B cell (primary cell): ENCODE measurements at regions not wholly inside any gene's neighbourhood (a gene's known extent, or its start where the extent isn't known, plus 50 kb on each side); places are given as distances from the start of the nearest gene placed in this dataset.

Experiments used
- ATAC-seq: fragments of 200-7000 bp; cut with Tn5 transposase; one replicate; pipeline ENCODE4 v1.10.0; 2021; ENCODE audit warnings: low read depth, mild to moderate bottlenecking, moderate number of reproducible peaks, moderate library complexity
- CTCF ChIA-PET: fragments of 350-600 bp; sonication (Branson Sonifier 250); formaldehyde crosslinking; loops from one replicate; lab custom pipeline; 2021; ENCODE audit warnings: antibody characterized with exemption, inconsistent platforms; lab: Charles Lee
- POLR2A ChIA-PET: fragments of 350-600 bp; sonication (Branson Sonifier 250); formaldehyde crosslinking; loops from one replicate; lab custom pipeline; 2021; ENCODE audit warnings: antibody characterized with exemption; lab: Charles Lee
- DNase-seq: peaks from one replicate; pipeline ENCODE4 v3.0.0; 2013
- H2AFZ ChIP-seq: 2 replicates; pipeline ENCODE4 v1.6.1; 2012; ENCODE audit warnings: mild to moderate bottlenecking, low read depth, low read length; ENCODE audit not compliant: insufficient read depth, poor library complexity, severe bottlenecking
- H3K27ac ChIP-seq, 2 donors: 1 replicate in 1 of 2; 2 replicates in 1 of 2; pipeline ENCODE4 v1.5.1; 2012 to 2013; ENCODE audit warnings: low read length in 2 of 2, mild to moderate bottlenecking in 2 of 2, moderate library complexity in 1 of 2
- H3K27me3 ChIP-seq, 4 experiments: fragments of 200-600 bp in 1 of 4; sonication (generic) in 1 of 4; replicated peaks in 1 of 4; 1 replicate in 2 of 4; 2 replicates in 2 of 4; pipeline versions ENCODE4 v1.6.1 to v1.7.0; 2013 to 2016; ENCODE audit warnings: low read length in 3 of 4, mild to moderate bottlenecking in 2 of 4, mixed read lengths in 1 of 4, moderate library complexity in 1 of 4; ENCODE audit not compliant: insufficient read depth in 4 of 4, control insufficient read depth in 3 of 4; ENCODE audit errors: control extremely low read depth in 1 of 4
- H3K36me3 ChIP-seq, 2 experiments: replicated peaks in 1 of 2; 1 replicate in 1 of 2; 2 replicates in 1 of 2; pipeline versions ENCODE4 v1.6.1 to v1.7.1; 2013; ENCODE audit warnings: low read length in 1 of 2; ENCODE audit not compliant: insufficient read depth in 2 of 2, control insufficient read depth in 1 of 2; ENCODE audit errors: control extremely low read depth in 1 of 2, extremely low read depth in 1 of 2
- H3K4me1 ChIP-seq, 2 donors: fragments of 200-600 bp in 1 of 2; sonication (generic) in 1 of 2; 1 replicate in 1 of 2; 2 replicates in 1 of 2; pipeline versions ENCODE4 v1.5.1 to v1.6.1; 2013 to 2017; ENCODE audit warnings: low read length in 2 of 2; ENCODE audit not compliant: control insufficient read depth in 2 of 2, insufficient read depth in 2 of 2
- H3K4me2 ChIP-seq: replicated peaks from 2 replicates; pipeline ENCODE3; 2012; ENCODE audit warnings: mild to moderate bottlenecking, low read depth, low read length; ENCODE audit not compliant: poor library complexity, severe bottlenecking
- H3K4me3 ChIP-seq, 5 experiments: fragments of 200-600 bp in 1 of 5; sonication (generic) in 1 of 5; 1 replicate in 3 of 5; 2 replicates in 2 of 5; pipeline versions ENCODE4 v1.5.1 to v1.7.0; 2011 to 2016; ENCODE audit warnings: low read length in 4 of 5, mild to moderate bottlenecking in 4 of 5, low read depth in 2 of 5, control low read depth in 1 of 5, moderate library complexity in 1 of 5; ENCODE audit not compliant: insufficient read depth in 1 of 5; ENCODE audit errors: control extremely low read depth in 1 of 5, extremely low read depth in 1 of 5
- H3K79me2 ChIP-seq: fragments of 200-600 bp; sonication (generic); one replicate; pipeline ENCODE4 v1.6.0; 2016; ENCODE audit warnings: low read length; ENCODE audit not compliant: control insufficient read depth, insufficient read depth
- H3K9ac ChIP-seq: fragments of 200-600 bp; sonication (generic); 2 replicates; pipeline ENCODE4 v1.6.1; 2017; ENCODE audit warnings: mild to moderate bottlenecking, low read length, moderate library complexity
- H3K9me3 ChIP-seq, 3 donors: one replicate each; pipeline versions ENCODE4 v1.6.1 to v1.7.1; 2013; ENCODE audit warnings: low read length in 2 of 3; ENCODE audit not compliant: control insufficient read depth in 2 of 3, insufficient read depth in 1 of 3; ENCODE audit errors: control extremely low read depth in 1 of 3
- H4K20me1 ChIP-seq: 2 replicates; pipeline ENCODE4 v1.6.0; 2012; ENCODE audit warnings: mild to moderate bottlenecking, low read length; ENCODE audit not compliant: insufficient read depth, control insufficient read depth, poor library complexity, severe bottlenecking
- H3K27ac Mint-ChIP-seq: one replicate; pipeline ENCODE4 v1.8.0; 2021; ENCODE audit warnings: mixed read lengths
- H3K27me3 Mint-ChIP-seq: one replicate; pipeline ENCODE4 v1.8.0; 2021; ENCODE audit warnings: mixed read lengths
- H3K4me1 Mint-ChIP-seq: one replicate; pipeline ENCODE4 v1.8.0; 2021; ENCODE audit warnings: mixed read lengths
- H3K4me3 Mint-ChIP-seq: one replicate; pipeline ENCODE4 v1.8.0; 2021; ENCODE audit warnings: mixed read lengths
- H3K9me3 Mint-ChIP-seq: one replicate; pipeline ENCODE4 v1.8.0; 2022; ENCODE audit warnings: mixed read lengths; ENCODE audit not compliant: insufficient read depth
- EZH2 ChIP-seq: IDR thresholded peaks from 2 replicates; pipeline ENCODE4 v1.6.1; 2012; ENCODE audit warnings: borderline replicate concordance, low read depth, mild to moderate bottlenecking, moderate library complexity, low read length; ENCODE audit not compliant: insufficient read depth, poor library complexity, severe bottlenecking
- WGBS: methylation state at CpG from one replicate; pipeline ENCODE4 v1.1.5; 2013; ENCODE audit warnings: missing lambda C conversion rate; ENCODE audit not compliant: insufficient coverage; 5-methylcytosine and 5-hydroxymethylcytosine counted together
- intact Hi-C: fragments of 100-400 bp; cut with micrococcal nuclease; formaldehyde crosslinking; loops from one replicate; pipeline ENCODE4 v1.10.0; 2022
- TF ChIP-seq, protein P1 (sequence below): fragments of 200-600 bp; IDR thresholded peaks from one replicate; pipeline ENCODE4 v1.8.0; 2022; ENCODE audit warnings: antibody characterized with exemption, mild to moderate bottlenecking

GRCh38 chr2:21452263-21452662, 328.5 kb downstream of the TDRD15 start:
- 13% methylated on average over 1 of the region's 5 CpGs for WGBS
- no peak overlapping the region for H3K4me3 Mint-ChIP-seq
- no peaks in the 10 kb centered on the region for H3K9me3 Mint-ChIP-seq
- H3K27me3 ChIP-seq = no peaks in the 10 kb centered on the region
- DNase-seq = no peak
- no peak for ATAC-seq
- H4K20me1 ChIP-seq = no peaks in the 10 kb centered on the region
- H3K9me3 ChIP-seq = no peaks in the 10 kb centered on the region
- no peak overlapping the region for H3K27ac ChIP-seq
- H3K4me1 ChIP-seq = no peaks in the 10 kb centered on the region
- no peaks in the 10 kb centered on the region for H3K79me2 ChIP-seq
- no peak overlapping the region for H3K4me3 ChIP-seq
- no peak overlapping the region for H2AFZ ChIP-seq
- intact Hi-C loops = no loop called here
- H3K27ac Mint-ChIP-seq = no peak overlapping the region
- ChIA-PET CTCF (no interaction called here), POLR2A (no interaction called here)
- no peak overlapping the region for H3K9ac ChIP-seq
- H3K27me3 Mint-ChIP-seq = no peaks in the 10 kb centered on the region
- no peak for TF ChIP-seq EZH2
- TF ChIP-seq, protein P1, sequence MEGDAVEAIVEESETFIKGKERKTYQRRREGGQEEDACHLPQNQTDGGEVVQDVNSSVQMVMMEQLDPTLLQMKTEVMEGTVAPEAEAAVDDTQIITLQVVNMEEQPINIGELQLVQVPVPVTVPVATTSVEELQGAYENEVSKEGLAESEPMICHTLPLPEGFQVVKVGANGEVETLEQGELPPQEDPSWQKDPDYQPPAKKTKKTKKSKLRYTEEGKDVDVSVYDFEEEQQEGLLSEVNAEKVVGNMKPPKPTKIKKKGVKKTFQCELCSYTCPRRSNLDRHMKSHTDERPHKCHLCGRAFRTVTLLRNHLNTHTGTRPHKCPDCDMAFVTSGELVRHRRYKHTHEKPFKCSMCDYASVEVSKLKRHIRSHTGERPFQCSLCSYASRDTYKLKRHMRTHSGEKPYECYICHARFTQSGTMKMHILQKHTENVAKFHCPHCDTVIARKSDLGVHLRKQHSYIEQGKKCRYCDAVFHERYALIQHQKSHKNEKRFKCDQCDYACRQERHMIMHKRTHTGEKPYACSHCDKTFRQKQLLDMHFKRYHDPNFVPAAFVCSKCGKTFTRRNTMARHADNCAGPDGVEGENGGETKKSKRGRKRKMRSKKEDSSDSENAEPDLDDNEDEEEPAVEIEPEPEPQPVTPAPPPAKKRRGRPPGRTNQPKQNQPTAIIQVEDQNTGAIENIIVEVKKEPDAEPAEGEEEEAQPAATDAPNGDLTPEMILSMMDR = no peak
- H3K4me2 ChIP-seq = no peak overlapping the region
- no peaks in the 10 kb centered on the region for H3K36me3 ChIP-seq
- H3K4me1 Mint-ChIP-seq = no peaks in the 10 kb centered on the region

DNA sequence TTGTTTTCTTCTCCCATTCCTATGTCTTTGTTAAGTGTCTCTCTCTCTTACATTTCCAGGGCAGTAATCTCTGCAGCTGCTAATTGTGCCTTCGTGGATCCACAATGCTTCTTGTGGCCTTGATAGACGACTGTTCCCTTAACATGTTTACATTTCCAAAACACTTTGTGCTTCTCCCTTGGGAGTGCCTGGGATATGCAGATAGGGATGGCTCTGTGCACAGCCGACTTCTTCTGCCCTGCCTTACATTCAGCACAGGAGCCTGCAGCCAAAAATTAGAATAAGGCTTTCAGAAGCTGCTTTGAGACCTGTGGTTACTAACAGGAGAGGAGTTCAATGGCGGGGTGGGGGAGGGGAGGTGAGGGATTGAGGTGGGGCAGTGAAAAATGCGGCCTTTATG, 328.9 kb downstream of the TDRD15 start:
- no peaks in the 10 kb centered on the region for H3K79me2 ChIP-seq

More for the DNA sequence above, 328.9 kb downstream of the TDRD15 start:
- Histone ChIP-seq H3K9ac (no peak overlapping the region), H3K27ac (no peak overlapping the region), H3K4me1 (no peaks in the 10 kb centered on the region), H3K36me3 (no peaks in the 10 kb centered on the region), H4K20me1 (no peaks in the 10 kb centered on the region), H3K27me3 (no peaks in the 10 kb centered on the region), H3K9me3 (no peaks in the 10 kb centered on the region), H2AFZ (no peak overlapping the region), H3K4me3 (no peak overlapping the region), H3K4me2 (no peak overlapping the region)
- ATAC-seq (no peak), DNase-seq (no peak)
- no CpG with 5 or more reads among the region's 5 CpGs for WGBS
- intact Hi-C loops = no loop called here
- CTCF ChIA-PET = no interaction called here
- Mint-ChIP-seq H3K4me3 (no peak overlapping the region), H3K27me3 (no peaks in the 10 kb centered on the region), H3K9me3 (no peaks in the 10 kb centered on the region), H3K27ac (no peak overlapping the region), H3K4me1 (no peaks in the 10 kb centered on the region)
- POLR2A ChIA-PET = no interaction called here
- no peak for TF ChIP-seq EZH2
- TF ChIP-seq, protein P1 = no peak
